IMR-90 (cell line): ENCODE measurements at regions not wholly inside any gene's neighbourhood (a gene's known extent, or its start where the extent isn't known, plus 50 kb on each side); places are given as distances from the start of the nearest gene placed in this dataset.

Experiments
- ATAC-seq: fragments of 200-7000 bp; cut with Tn5 transposase; 2 replicates; pipeline ENCODE4 v1.9.1; 2020; ENCODE audit warnings: low read depth, mild to moderate bottlenecking, moderate library complexity
- BruUV-seq: library from RNA; stranded (reverse); fragments of 400-500 nt; replicated peaks from 2 replicates; lab custom pipeline; 2021; lab: Mats Ljungman, UMichigan
- CTCF ChIA-PET: fragments of 300-600 bp; formaldehyde crosslinking; extraction: SDS; loops from one replicate; lab custom pipeline; 2021; ENCODE audit warnings: antibody characterized with exemption; lab: Yijun Ruan, JAX
- POLR2A ChIA-PET: fragments of 300-600 bp; sonication (Branson Sonifier 250); formaldehyde crosslinking; loops from one replicate; lab custom pipeline; 2022; ENCODE audit warnings: antibody characterized with exemption; ENCODE audit not compliant: unreplicated experiment; lab: Charles Lee
- DNase-seq: peaks from one replicate; pipeline ENCODE4 v3.0.0; 2013
- H2AFZ ChIP-seq: replicated peaks from 2 replicates; pipeline ENCODE3; 2013; ENCODE audit warnings: low read length, mild to moderate bottlenecking; ENCODE audit not compliant: poor library complexity
- H2AK5ac ChIP-seq: 2 replicates; pipeline ENCODE4 v1.6.1; 2013; ENCODE audit warnings: low read depth, low read length, inconsistent platforms
- H2AK9ac ChIP-seq: replicated peaks from 2 replicates; pipeline ENCODE3; 2013; ENCODE audit warnings: mild to moderate bottlenecking, low read depth, low read length, moderate library complexity; ENCODE audit not compliant: poor library complexity
- H2BK120ac ChIP-seq: 2 replicates; pipeline ENCODE4 v1.6.1; 2013; ENCODE audit warnings: low read depth, low read length, inconsistent platforms
- H2BK15ac ChIP-seq: 3 replicates; pipeline ENCODE4 v1.6.1; 2013; ENCODE audit warnings: low read depth, low read length, inconsistent platforms
- H2BK20ac ChIP-seq: 2 replicates; pipeline ENCODE4 v1.6.1; 2013; ENCODE audit warnings: low read depth, mild to moderate bottlenecking, inconsistent platforms, low read length, moderate library complexity
- H2BK5ac ChIP-seq: 2 replicates; pipeline ENCODE4 v1.6.1; 2013; ENCODE audit warnings: mild to moderate bottlenecking, low read depth, low read length, inconsistent platforms; ENCODE audit not compliant: poor library complexity, severe bottlenecking
- H3K14ac ChIP-seq: replicated peaks from 2 replicates; pipeline ENCODE4 v1.6.1; 2013; ENCODE audit warnings: low read depth, low read length, inconsistent platforms
- H3K18ac ChIP-seq: 2 replicates; pipeline ENCODE4 v1.6.1; 2013; ENCODE audit warnings: low read depth, low read length, control low read depth
- H3K23ac ChIP-seq: 2 replicates; pipeline ENCODE4 v1.6.1; 2013; ENCODE audit warnings: low read depth, low read length, inconsistent platforms
- H3K27ac ChIP-seq: 2 replicates; pipeline ENCODE4 v1.5.1; 2013; ENCODE audit warnings: mild to moderate bottlenecking, control low read depth, low read length; ENCODE audit not compliant: insufficient read depth
- H3K27me3 ChIP-seq: 2 replicates; pipeline ENCODE4 v1.6.1; 2013; ENCODE audit warnings: low read length; ENCODE audit not compliant: control insufficient read depth, insufficient read depth
- H3K36me3 ChIP-seq: 2 replicates; pipeline ENCODE4 v1.6.1; 2013; ENCODE audit warnings: low read length, mixed read lengths; ENCODE audit not compliant: control insufficient read depth, insufficient read depth
- H3K4ac ChIP-seq: 2 replicates; pipeline ENCODE4 v1.6.1; 2013; ENCODE audit warnings: low read depth, low read length, inconsistent platforms
- H3K4me1 ChIP-seq: 2 replicates; pipeline ENCODE4 v1.6.1; 2013; ENCODE audit warnings: low read length, mixed read lengths; ENCODE audit not compliant: control insufficient read depth, insufficient read depth
- H3K4me2 ChIP-seq: 2 replicates; pipeline ENCODE4 v1.6.1; 2013; ENCODE audit warnings: low read depth, mild to moderate bottlenecking, control low read depth, low read length, moderate library complexity
- H3K4me3 ChIP-seq: 2 replicates; pipeline ENCODE4 v1.5.1; 2013; ENCODE audit warnings: low read depth, mild to moderate bottlenecking, control low read depth, low read length, moderate library complexity; ENCODE audit not compliant: insufficient read depth
- H3K56ac ChIP-seq: 2 replicates; pipeline ENCODE4 v1.6.1; 2013; ENCODE audit warnings: low read length, inconsistent platforms; ENCODE audit not compliant: insufficient read depth; ENCODE audit errors: extremely low read depth
- H3K79me1 ChIP-seq, 2 experiments: 2 replicates each; pipeline ENCODE4 v1.6.1; 2013; ENCODE audit warnings: low read length in 2 of 2, inconsistent platforms in 1 of 2, low read depth in 1 of 2
- H3K9ac ChIP-seq: 2 replicates; pipeline ENCODE4 v1.6.1; 2013; ENCODE audit warnings: low read depth, low read length, control low read depth
- H3K9me1 ChIP-seq: 2 replicates; pipeline ENCODE4 v1.6.1; 2013; ENCODE audit warnings: low read length, inconsistent platforms; ENCODE audit not compliant: insufficient read depth
- H3K9me3 ChIP-seq: 2 replicates; pipeline ENCODE4 v1.6.1; 2013; ENCODE audit warnings: low read length; ENCODE audit not compliant: control insufficient read depth, insufficient read depth
- H4K20me1 ChIP-seq: 2 replicates; pipeline ENCODE4 v1.6.1; 2013; ENCODE audit warnings: low read length, inconsistent platforms; ENCODE audit not compliant: insufficient read depth
- H4K5ac ChIP-seq: 2 replicates; pipeline ENCODE4 v1.6.1; 2013; ENCODE audit warnings: mild to moderate bottlenecking, low read depth, low read length, control low read depth
- H4K8ac ChIP-seq, 2 experiments: 2 replicates each; pipeline ENCODE4 v1.6.1; 2013; ENCODE audit warnings: low read depth in 2 of 2, low read length in 2 of 2, control low read depth in 1 of 2, inconsistent platforms in 1 of 2
- H4K91ac ChIP-seq: 2 replicates; pipeline ENCODE4 v1.6.1; 2013; ENCODE audit warnings: low read depth, low read length, inconsistent platforms; ENCODE audit not compliant: insufficient read depth
- CHD1 ChIP-seq: IDR thresholded peaks from 2 replicates; pipeline ENCODE4 v1.6.1; 2012; ENCODE audit warnings: low read depth, low read length, improper control_type of control experiment
- MAFK ChIP-seq: IDR thresholded peaks from 2 replicates; pipeline ENCODE4 v1.6.1; 2012; ENCODE audit warnings: low read depth, low read length, improper control_type of control experiment
- POLR2A ChIP-seq: IDR thresholded peaks from 2 replicates; pipeline ENCODE4 v1.6.1; 2012; ENCODE audit warnings: mild to moderate bottlenecking, low read depth, low read length
- WGBS, 2 experiments: methylation state at CpG; one replicate each; pipeline versions ENCODE4 v1.1.5 to v1.1.7; 2013; ENCODE audit warnings: missing lambda C conversion rate in 2 of 2; ENCODE audit not compliant: insufficient read length in 1 of 2; ENCODE audit errors: extremely low coverage in 2 of 2; 5-methylcytosine and 5-hydroxymethylcytosine counted together
- dilution Hi-C: fragments of 300-500 bp; cut with HindIII; formaldehyde crosslinking; loops from one replicate; pipeline ENCODE4 v1.14.3; 2018; ENCODE audit warnings: low sequenced_read_pairs; ENCODE audit not compliant: unreplicated experiment
- in situ Hi-C: fragments of 300-500 bp; cut with MboI; formaldehyde crosslinking; loops from 3 replicates; pipeline ENCODE4 v1.14.3; 2019; ENCODE audit warnings: low sequenced_read_pairs, inconsistent platforms, mixed read lengths
- intact Hi-C: fragments of 100-400 bp; cut with micrococcal nuclease; formaldehyde crosslinking; loops from 2 replicates; pipeline ENCODE4 v1.10.0; 2022
- TF ChIP-seq, protein P1 (sequence below): fragments of 150-350 bp; IDR thresholded peaks from 2 replicates; pipeline ENCODE4 v1.6.1; 2017; ENCODE audit warnings: mild to moderate bottlenecking, antibody characterized with exemption, low read length, low read depth

DNA sequence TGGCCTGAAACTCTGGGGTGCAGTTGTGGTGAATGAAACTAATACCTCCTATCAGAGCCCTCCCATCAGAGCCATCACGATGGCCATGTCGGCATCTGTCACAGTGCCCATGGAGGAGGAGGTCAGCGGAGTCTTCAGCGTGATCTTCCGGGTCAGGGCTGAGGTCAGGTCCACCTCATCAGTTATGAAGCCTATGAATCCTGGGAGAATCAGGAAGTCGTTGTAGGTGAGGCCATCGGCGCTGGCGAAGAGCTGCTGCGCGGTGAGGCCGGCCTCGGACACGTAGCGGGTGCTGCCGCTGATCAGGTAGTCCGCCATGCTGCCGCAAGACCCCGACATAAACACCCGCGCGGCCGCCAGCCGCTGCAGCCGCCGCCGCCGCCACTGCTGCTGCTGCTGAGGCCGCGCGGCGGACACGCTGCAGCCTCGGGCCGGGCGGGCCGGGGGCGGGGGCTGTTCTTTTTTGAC is 376.7 kb upstream of the MAOA start:
- 90% methylated on average over 8 of the region's 38 CpGs; no CpG with 5 or more reads in 1 of the 2 experiments for WGBS, 2 experiments
- no peak overlapping the region for H2AK9ac ChIP-seq
- H3K9ac ChIP-seq: no peak overlapping the region
- no peak overlapping the region for H3K18ac ChIP-seq
- H3K27ac ChIP-seq: no peak overlapping the region
- no peaks in the 10 kb centered on the region for H4K20me1 ChIP-seq
- H2BK20ac ChIP-seq: no peak overlapping the region
- no peak overlapping the region for H2BK5ac ChIP-seq
- no peak for DNase-seq
- H2BK120ac ChIP-seq: no peak overlapping the region
- no peak overlapping the region for H3K4me2 ChIP-seq
- dilution Hi-C loops: no loop called here
- no peak overlapping the region for H2BK15ac ChIP-seq
- no peak overlapping the region for H4K8ac ChIP-seq
- in situ Hi-C loops: no loop called here
- H3K4me1 ChIP-seq: no peaks in the 10 kb centered on the region
- POLR2A ChIA-PET: no interaction called here
- H3K4ac ChIP-seq: no peak overlapping the region
- no TSS peak for BruUV-seq
- H3K23ac ChIP-seq: no peak overlapping the region
- no peak overlapping the region for H2AK5ac ChIP-seq
- H4K5ac ChIP-seq: no peak overlapping the region
- CTCF ChIA-PET: no interaction called here
- H2AFZ ChIP-seq: no peak overlapping the region
- H4K91ac ChIP-seq: no peak overlapping the region
- H3K79me1 ChIP-seq: no peaks in the 10 kb centered on the region
- ATAC-seq: no peak
- H3K14ac ChIP-seq: no peak overlapping the region
- H3K9me1 ChIP-seq: no peaks in the 10 kb centered on the region
- H3K36me3 ChIP-seq: no peaks in the 10 kb centered on the region
- no peaks in the 10 kb centered on the region for H3K27me3 ChIP-seq
- intact Hi-C loops: no loop called here
- H3K56ac ChIP-seq: no peak overlapping the region
- H3K9me3 ChIP-seq: peaks cover 12% of the 10 kb centered on the region; the same call in 1 of the 2 replicates
- TF ChIP-seq, protein P1, sequence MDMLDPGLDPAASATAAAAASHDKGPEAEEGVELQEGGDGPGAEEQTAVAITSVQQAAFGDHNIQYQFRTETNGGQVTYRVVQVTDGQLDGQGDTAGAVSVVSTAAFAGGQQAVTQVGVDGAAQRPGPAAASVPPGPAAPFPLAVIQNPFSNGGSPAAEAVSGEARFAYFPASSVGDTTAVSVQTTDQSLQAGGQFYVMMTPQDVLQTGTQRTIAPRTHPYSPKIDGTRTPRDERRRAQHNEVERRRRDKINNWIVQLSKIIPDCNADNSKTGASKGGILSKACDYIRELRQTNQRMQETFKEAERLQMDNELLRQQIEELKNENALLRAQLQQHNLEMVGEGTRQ: no peak
- no peak for TF ChIP-seq CHD1
- TF ChIP-seq POLR2A: no peak
- TF ChIP-seq MAFK: no peak
- H3K4me3 ChIP-seq: no peak overlapping the region
